K562 (cell line): ENCODE measurements at regions not wholly inside any gene's neighbourhood (a gene's known extent, or its start where the extent isn't known, plus 50 kb on each side); places are given as distances from the start of the nearest gene placed in this dataset.

Source experiments
- HDAC1 ChIP-seq, 2 experiments: fragments of 450-650 bp; IDR thresholded peaks; 2 replicates each; pipeline ENCODE4 v1.6.1; 2016 to 2017; ENCODE audit warnings: inconsistent platforms in 1 of 2, mild to moderate bottlenecking in 1 of 2, moderate library complexity in 1 of 2
- REST ChIP-seq, 2 experiments: fragments of 450-650 bp; formaldehyde crosslinking in 1 of 2; IDR thresholded peaks; 2 replicates each; pipeline versions ENCODE4 v1.4.0 to v1.6.1; 2014 to 2020; ENCODE audit warnings: mild to moderate bottlenecking in 2 of 2, borderline replicate concordance in 1 of 2, low read depth in 1 of 2
- TEAD4 ChIP-seq, 2 experiments: sonication (generic) in 1 of 2; formaldehyde crosslinking in 1 of 2; IDR thresholded peaks; 2 replicates each; pipeline versions ENCODE4 v1.6.1 to v1.8.0; 2012 to 2022; ENCODE audit warnings: borderline replicate concordance in 1 of 2, inconsistent platforms in 1 of 2, low read length in 1 of 2, mild to moderate bottlenecking in 1 of 2, missing genetic modification reagents in 1 of 2
- TF ChIP-seq, protein P1 (sequence below): fragments of 150-350 bp; conservative IDR thresholded peaks from 2 replicates; pipeline ENCODE4 v1.6.1; 2014; ENCODE audit warnings: low read length

DNA sequence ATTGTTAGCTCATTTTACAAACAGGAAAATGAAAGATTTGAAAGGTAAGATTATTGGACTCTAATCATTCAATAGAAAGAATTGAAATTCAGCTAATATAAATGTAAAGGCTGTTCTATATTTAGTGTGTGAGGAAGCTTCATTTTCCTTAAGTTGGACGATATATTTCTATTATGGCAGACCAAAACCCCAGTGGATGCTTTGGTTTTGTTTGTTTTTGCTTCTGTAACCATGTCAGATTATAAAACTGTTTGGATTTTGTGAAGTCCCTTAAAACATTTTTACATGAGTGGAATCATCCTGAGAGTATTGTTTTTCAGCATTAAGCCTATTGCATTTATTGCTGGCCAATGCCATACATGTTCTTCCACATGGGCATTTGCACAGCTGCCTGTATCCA is 110.2 kb upstream of the ENPEP start:
- TF ChIP-seq REST (IDR thresholded peaks at IDR 0.05; ENCODE audit: borderline replicate concordance) (no peak), REST (CRISPR knock-in tag; IDR thresholded peaks at IDR 0.05; ENCODE audit: low read depth) (no peak), HDAC1 (IDR thresholded peaks at IDR 0.05) (no peak), TEAD4 (IDR thresholded peaks at IDR 0.05; ENCODE audit: low read length) (no peak), TEAD4 (CRISPR knock-in tag; IDR thresholded peaks at IDR 0.05; ENCODE audit: borderline replicate concordance) (no peak)
- TF ChIP-seq, protein P1, sequence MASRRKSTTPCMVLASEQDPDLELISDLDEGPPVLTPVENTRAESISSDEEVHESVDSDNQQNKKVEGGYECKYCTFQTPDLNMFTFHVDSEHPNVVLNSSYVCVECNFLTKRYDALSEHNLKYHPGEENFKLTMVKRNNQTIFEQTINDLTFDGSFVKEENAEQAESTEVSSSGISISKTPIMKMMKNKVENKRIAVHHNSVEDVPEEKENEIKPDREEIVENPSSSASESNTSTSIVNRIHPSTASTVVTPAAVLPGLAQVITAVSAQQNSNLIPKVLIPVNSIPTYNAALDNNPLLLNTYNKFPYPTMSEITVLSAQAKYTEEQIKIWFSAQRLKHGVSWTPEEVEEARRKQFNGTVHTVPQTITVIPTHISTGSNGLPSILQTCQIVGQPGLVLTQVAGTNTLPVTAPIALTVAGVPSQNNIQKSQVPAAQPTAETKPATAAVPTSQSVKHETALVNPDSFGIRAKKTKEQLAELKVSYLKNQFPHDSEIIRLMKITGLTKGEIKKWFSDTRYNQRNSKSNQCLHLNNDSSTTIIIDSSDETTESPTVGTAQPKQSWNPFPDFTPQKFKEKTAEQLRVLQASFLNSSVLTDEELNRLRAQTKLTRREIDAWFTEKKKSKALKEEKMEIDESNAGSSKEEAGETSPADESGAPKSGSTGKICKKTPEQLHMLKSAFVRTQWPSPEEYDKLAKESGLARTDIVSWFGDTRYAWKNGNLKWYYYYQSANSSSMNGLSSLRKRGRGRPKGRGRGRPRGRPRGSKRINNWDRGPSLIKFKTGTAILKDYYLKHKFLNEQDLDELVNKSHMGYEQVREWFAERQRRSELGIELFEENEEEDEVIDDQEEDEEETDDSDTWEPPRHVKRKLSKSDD: no peak
